ENCODE measurements at regions not wholly inside any gene's neighbourhood (a gene's known extent, or its start where the extent isn't known, plus 50 kb on each side); places are given as distances from the start of the nearest gene placed in this dataset.

DNA sequence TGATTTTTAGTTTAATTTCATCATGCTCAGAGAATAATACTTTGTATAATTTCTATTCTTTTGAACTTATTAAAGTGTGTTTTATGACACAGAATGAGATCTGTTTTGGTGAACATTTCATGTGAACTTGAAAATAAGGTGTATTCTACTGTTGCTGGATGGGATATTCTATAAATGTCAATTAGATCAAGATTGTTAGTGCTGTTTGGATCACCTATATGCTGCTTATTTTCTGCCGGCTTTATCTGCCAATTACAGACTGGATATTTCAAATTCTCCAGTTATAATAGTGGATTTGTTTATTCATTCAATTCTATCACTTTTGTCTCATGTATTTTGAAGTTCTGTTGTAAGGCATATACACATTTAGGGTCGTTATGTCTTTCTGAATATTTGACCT, 720.7 kb upstream of the RIOK2 start:
- Histone ChIP-seq H3K36me3 (ENCODE audit: insufficient read depth, low read length) (no peaks in the 10 kb centered on the region), H3K79me2 (ENCODE audit: insufficient read depth, low read length) (no peaks in the 10 kb centered on the region), H3K4me3 (ENCODE audit: insufficient read depth, low read depth, low read length) (no peak overlapping the region), H3K4me1 (ENCODE audit: insufficient read depth, low read length) (no peaks in the 10 kb centered on the region), H3K9me3 (ENCODE audit: insufficient read depth, low read depth, low read length) (peaks cover 3% of the 10 kb centered on the region), H3K9ac (ENCODE audit: low read length) (no peak overlapping the region), H3K27me3 (ENCODE audit: insufficient read depth, low read length) (no peaks in the 10 kb centered on the region), H4K20me1 (ENCODE audit: insufficient read depth, low read length) (no peaks in the 10 kb centered on the region), H3K27ac (ENCODE audit: low read depth, low read length) (no peak overlapping the region), H2AFZ (ENCODE audit: low read depth, low read length) (no peak overlapping the region), H3K4me2 (ENCODE audit: low read length) (no peak overlapping the region)
- FAIRE-seq = no peak
- Mint-ChIP-seq H3K27ac (ENCODE audit: unreplicated experiment) (no peak overlapping the region), H3K36me3 (ENCODE audit: low read depth, unreplicated experiment) (peaks cover 2% of the 10 kb centered on the region), H3K9me3 (ENCODE audit: unreplicated experiment) (peaks cover 23% of the 10 kb centered on the region), H3K27me3 (ENCODE audit: low read depth, unreplicated experiment) (no peaks in the 10 kb centered on the region), H3K4me1 (ENCODE audit: low read depth, unreplicated experiment) (no peaks in the 10 kb centered on the region), H3K4me3 (ENCODE audit: unreplicated experiment) (no peak overlapping the region)
- DNase-seq (ENCODE audit: low read depth) = no peak
- TF ChIP-seq CTCF (IDR thresholded peaks at IDR 0.05; ENCODE audit: insufficient read depth, low read depth, low read length) (no peak), EZH2 (IDR thresholded peaks at IDR 0.05; ENCODE audit: insufficient read depth, low read length) (no peak)

DNA sequence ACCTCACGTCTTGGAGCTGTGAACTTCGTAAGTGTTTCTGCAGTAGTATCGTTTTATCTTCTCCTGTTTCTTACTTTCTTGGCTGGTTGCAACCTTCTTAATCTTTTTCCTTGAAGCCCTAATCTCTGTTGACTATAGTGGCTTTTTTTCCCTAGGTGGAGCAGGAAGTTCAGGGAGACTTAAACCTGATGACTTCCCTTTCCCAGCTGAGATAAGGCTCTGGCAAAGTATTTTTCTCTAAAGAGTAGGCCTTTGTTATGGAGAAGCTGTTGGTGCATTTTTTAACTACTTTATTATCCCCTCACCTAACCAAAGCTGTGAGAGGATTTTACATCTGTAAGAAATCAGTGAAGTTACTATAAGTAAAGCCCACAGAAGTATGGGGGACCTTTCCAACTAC, 723.1 kb upstream of the RIOK2 start:
- Mint-ChIP-seq H3K27me3 (ENCODE audit: low read depth, unreplicated experiment) (no peaks in the 10 kb centered on the region), H3K9me3 (ENCODE audit: unreplicated experiment) (peaks cover 14% of the 10 kb centered on the region), H3K4me1 (ENCODE audit: low read depth, unreplicated experiment) (no peaks in the 10 kb centered on the region), H3K36me3 (ENCODE audit: low read depth, unreplicated experiment) (peaks cover 2% of the 10 kb centered on the region), H3K27ac (ENCODE audit: unreplicated experiment) (no peak overlapping the region), H3K4me3 (ENCODE audit: unreplicated experiment) (no peak overlapping the region)
- Histone ChIP-seq H3K36me3 (ENCODE audit: insufficient read depth, low read length) (no peaks in the 10 kb centered on the region), H4K20me1 (ENCODE audit: insufficient read depth, low read length) (no peaks in the 10 kb centered on the region), H3K4me3 (ENCODE audit: insufficient read depth, low read depth, low read length) (no peak overlapping the region), H3K79me2 (ENCODE audit: insufficient read depth, low read length) (no peaks in the 10 kb centered on the region), H3K9me3 (ENCODE audit: insufficient read depth, low read depth, low read length) (peaks cover 3% of the 10 kb centered on the region), H2AFZ (ENCODE audit: low read depth, low read length) (no peak overlapping the region), H3K27me3 (ENCODE audit: insufficient read depth, low read length) (no peaks in the 10 kb centered on the region), H3K27ac (ENCODE audit: low read depth, low read length) (no peak overlapping the region), H3K4me1 (ENCODE audit: insufficient read depth, low read length) (no peaks in the 10 kb centered on the region), H3K4me2 (ENCODE audit: low read length) (no peak overlapping the region), H3K9ac (ENCODE audit: low read length) (no peak overlapping the region)
- FAIRE-seq = no peak
- TF ChIP-seq EZH2 (IDR thresholded peaks at IDR 0.05; ENCODE audit: insufficient read depth, low read length) (no peak), CTCF (IDR thresholded peaks at IDR 0.05; ENCODE audit: insufficient read depth, low read depth, low read length) (no peak)
- DNase-seq (ENCODE audit: low read depth) = no peak

GRCh38 chr5:97907646-97908400, 724.8 kb upstream of the RIOK2 start:
- H3K4me1 Mint-ChIP-seq (ENCODE audit: low read depth, unreplicated experiment) = no peaks in the 10 kb centered on the region
- no peak overlapping the region for H3K27ac ChIP-seq (ENCODE audit: low read depth, low read length)
- H3K4me3 ChIP-seq (ENCODE audit: insufficient read depth, low read depth, low read length) = no peak overlapping the region
- peaks cover 6% of the 10 kb centered on the region for H3K9me3 Mint-ChIP-seq (ENCODE audit: unreplicated experiment)
- H4K20me1 ChIP-seq (ENCODE audit: insufficient read depth, low read length) = no peaks in the 10 kb centered on the region
- no peaks in the 10 kb centered on the region for H3K79me2 ChIP-seq (ENCODE audit: insufficient read depth, low read length)
- FAIRE-seq (no peak), DNase-seq (ENCODE audit: low read depth) (no peak)
- TF ChIP-seq CTCF (IDR thresholded peaks at IDR 0.05; ENCODE audit: insufficient read depth, low read depth, low read length) = no peak
- TF ChIP-seq EZH2 (IDR thresholded peaks at IDR 0.05; ENCODE audit: insufficient read depth, low read length) = no peak
- H3K36me3 Mint-ChIP-seq (ENCODE audit: low read depth, unreplicated experiment) = peaks cover 2% of the 10 kb centered on the region
- no peaks in the 10 kb centered on the region for H3K4me1 ChIP-seq (ENCODE audit: insufficient read depth, low read length)
- H3K9ac ChIP-seq (ENCODE audit: low read length) = no peak overlapping the region
- no peak overlapping the region for H3K27ac Mint-ChIP-seq (ENCODE audit: unreplicated experiment)
- H3K36me3 ChIP-seq (ENCODE audit: insufficient read depth, low read length) = no peaks in the 10 kb centered on the region
- no peaks in the 10 kb centered on the region for H3K27me3 ChIP-seq (ENCODE audit: insufficient read depth, low read length)
- H3K9me3 ChIP-seq (ENCODE audit: insufficient read depth, low read depth, low read length) = peaks cover 3% of the 10 kb centered on the region
- no peak overlapping the region for H3K4me2 ChIP-seq (ENCODE audit: low read length)
- no peak overlapping the region for H2AFZ ChIP-seq (ENCODE audit: low read depth, low read length)
- no peaks in the 10 kb centered on the region for H3K27me3 Mint-ChIP-seq (ENCODE audit: low read depth, unreplicated experiment)
- no peak overlapping the region for H3K4me3 Mint-ChIP-seq (ENCODE audit: unreplicated experiment)
